NK-92 treated with Interleukin-12 subunit alpha and Interleukin-12 subunit beta, amount 100 ng/mL, for 24 hours (cell line): ENCODE measurements at regions not wholly inside any gene's neighbourhood (a gene's known extent, or its start where the extent isn't known, plus 50 kb on each side); places are given as distances from the start of the nearest gene placed in this dataset.
"Not testable (repeated sequence)": the region's sequence is repeated elsewhere in the genome, so short reads cannot be mapped to it uniquely, and the experiment has no call there.

Experiments used
- DNase-seq: peaks from one replicate; lab custom pipeline; 2025; lab: John Stamatoyannopoulos, UW

DNA sequence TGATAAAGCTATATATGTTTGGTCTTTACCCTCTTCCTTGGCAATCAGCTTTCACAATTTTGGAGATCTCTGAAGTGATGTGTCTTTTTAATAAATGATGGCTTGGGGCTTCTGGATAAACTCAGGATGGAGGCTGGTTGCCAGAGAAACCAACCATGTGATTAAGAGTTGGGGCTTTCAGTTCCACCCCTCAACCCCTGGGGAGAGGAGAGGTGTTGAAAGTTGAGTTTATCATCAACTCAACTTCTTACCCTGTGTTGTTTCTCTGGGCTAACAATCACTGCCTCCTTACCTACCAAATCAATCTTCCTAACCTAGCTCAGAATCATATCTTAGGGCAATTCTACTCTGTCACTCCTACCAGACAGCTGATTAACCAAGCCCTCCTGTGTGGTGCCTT is 735.8 kb downstream of the ZPLD1 start:
- DNase-seq = no peak

DNA sequence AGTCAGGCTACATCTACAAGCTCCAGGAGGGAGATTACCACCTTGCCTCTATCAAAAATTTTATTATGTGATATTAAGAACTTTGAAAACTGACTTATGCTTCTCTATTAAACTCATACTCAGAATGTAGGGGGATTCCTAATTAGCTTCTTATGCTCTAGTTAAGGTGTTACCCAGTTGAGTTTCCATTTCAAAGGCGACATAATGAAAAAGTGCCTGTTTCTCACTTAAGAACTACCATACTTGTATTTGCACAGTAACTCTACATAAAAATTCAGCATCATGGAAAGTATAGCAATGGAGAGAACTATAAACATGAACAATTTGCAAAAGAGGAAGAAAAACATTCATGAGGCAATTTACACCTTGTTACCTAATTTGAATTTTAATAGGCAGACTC is 739.1 kb downstream of the ZPLD1 start:
- DNase-seq = no peak

DNA sequence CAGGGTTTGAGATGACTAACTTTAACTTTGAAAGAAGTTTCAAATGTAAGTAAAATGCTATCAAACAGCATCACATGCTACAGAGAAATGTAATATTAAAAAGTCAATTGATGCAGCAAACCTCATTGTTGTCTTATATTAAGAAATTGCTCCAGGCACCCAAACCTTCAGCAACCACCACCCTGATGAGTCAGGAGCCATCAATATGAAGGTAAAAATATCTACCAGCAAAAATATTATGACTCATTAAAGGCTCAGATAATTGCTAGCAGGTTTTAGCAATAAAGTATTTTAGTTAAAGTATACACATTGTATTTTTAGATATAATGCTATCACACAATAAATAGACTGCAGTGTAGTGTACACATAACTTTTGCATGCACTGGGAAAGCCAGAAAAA is 746.3 kb downstream of the ZPLD1 start:
- no peak for DNase-seq

DNA sequence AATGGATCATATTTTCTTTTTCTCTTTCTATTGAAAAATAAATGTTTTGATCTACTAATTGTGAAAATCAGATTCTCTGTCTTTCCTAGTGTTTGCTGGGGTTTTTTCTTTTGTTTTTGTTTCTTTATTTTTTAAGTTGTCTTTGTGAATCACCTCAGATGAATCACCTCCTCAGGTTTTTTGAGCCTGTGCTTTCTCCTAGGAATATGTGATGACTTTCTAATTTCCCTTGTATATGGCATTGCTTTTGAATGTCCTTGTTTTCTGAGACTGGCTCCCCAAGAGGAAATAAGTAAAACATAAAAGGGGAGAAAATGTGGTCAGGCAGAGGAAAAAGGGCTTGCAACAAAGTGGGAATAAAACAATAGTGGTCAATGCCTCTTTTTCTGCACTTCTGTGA is 750.0 kb downstream of the ZPLD1 start:
- DNase-seq = no peak

DNA sequence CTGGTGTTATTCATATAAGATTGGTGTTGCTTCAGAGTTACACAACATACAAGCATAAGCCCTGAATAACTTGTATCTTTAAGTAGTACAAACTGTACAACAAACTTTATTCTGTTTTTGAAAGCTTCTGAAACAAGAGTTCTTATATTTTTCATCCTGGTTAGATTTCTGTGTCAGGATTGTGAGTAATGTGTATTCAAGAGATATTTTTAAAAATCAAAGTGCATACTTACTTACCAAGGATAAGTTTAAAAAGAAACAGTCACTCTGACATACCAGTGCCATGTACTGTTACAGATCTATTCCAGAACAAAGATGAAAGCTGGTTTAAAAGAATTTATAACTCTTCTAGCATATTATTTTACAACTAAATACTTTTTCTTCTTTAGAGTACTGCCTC is 755.1 kb downstream of the ZPLD1 start:
- no peak for DNase-seq

DNA sequence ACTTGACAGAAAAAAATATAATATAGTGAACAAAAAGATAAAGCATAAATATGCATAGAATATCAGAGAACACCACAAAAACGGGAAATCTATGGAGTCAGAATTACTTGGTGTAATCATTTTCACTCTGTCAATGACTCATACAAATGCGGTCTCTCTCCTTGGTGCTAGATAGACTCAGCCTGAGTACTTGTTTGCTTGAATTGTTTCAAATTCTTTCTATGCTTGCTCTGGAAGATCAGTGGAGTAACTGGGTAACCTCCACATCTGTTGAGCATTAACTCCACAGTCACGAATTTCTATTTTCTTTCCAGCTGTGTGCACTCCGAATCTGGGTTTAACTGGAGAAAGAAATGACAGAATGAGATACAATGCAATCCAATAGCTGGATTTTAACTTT is 760.4 kb downstream of the ZPLD1 start:
- DNase-seq = no peak

DNA sequence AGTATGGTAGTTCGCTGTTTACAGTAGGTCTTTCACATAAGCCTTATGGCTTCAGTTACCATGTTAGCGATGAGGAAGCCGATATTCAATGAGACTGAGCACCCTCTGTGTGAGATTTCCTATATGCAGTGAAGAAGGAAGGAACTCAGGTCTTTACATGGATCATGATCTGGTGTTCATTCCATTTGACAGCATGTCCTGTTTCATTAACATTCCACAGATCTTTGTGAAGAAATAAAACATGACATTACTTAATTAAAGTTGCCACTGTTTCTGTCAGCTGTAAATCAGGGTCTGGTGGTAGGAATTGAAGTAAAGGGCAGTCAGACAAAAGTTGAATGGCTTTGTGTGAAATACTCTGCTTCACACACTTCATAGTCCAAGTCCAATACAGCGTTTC is 768.6 kb downstream of the ZPLD1 start:
- no peak for DNase-seq

DNA sequence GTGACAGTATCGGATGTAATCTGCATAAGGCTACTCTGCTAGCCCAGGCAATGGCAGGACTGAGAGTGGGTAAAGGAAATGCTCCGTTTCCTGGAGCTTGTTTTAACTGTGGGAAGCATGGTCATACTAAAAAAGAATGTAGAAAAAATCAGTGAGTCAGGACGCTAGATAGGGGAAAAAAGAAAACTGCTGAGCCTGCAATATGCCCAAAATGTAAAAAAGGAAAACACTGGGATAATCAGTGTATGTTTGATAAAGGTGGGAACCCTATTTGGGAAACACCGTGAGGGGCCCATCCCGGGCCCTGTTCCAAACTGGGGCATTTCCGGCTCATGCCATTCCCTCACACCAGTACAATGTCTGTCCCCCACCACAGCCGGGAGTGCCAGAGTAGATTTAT is 775.8 kb downstream of the ZPLD1 start:
- DNase-seq = no peak

DNA sequence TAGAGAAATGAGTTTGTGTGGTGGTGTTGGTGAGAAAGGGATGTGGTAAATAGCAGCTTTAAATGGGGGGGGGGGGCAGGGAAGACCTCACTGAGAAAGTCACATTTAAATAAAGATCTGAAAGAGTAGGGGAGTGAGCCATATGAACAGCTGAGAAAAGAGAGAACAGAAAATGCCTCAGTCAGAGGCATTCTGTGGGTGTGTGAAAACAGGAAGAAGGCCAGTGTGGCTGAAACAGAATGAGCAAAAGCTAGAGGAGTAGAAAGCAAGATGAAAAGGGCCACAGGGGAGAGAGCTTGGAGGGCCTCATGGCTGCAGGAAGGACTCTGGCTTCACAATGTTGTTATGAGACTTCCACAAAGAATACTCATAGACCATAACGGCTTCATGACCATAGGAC is 783.3 kb downstream of the ZPLD1 start:
- DNase-seq = no peak

DNA sequence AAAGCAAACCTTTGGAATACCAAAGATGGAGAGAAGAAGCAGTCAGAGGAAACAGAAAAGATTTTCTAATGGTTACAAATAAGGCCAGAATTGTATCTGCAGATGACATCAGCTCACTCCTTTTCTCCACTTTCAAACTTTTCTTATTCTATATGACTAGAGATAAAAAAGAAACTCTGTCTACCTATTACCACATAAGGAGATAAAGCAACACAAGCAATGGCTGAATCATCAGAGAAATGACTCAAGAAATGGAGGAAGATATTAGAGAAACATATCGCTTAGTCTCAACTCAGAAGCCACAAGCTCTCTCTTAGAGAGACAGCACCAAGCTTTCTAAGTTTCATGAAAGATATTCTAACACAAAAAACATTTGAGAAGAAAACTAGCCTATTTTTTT is 784.0 kb downstream of the ZPLD1 start:
- DNase-seq = no peak

DNA sequence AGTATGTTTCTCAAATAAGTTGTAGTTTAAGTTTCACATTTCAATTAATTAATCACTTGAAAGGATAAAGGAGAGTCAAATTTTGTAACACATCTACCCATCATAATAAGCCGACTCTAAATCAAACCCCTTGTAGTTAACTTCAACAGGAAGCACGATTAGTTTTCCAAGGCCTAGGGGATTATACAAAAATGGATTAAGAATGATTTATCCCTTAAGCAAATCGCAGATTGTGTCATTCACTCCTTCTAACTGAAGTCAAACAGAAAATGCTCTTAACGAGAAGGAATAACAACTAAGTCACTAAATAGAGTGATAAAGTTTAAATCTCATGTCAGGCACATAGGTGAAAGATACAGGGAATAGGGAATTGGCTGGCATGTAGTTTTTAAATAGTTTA is 792.8 kb downstream of the ZPLD1 start:
- DNase-seq = no peak

DNA sequence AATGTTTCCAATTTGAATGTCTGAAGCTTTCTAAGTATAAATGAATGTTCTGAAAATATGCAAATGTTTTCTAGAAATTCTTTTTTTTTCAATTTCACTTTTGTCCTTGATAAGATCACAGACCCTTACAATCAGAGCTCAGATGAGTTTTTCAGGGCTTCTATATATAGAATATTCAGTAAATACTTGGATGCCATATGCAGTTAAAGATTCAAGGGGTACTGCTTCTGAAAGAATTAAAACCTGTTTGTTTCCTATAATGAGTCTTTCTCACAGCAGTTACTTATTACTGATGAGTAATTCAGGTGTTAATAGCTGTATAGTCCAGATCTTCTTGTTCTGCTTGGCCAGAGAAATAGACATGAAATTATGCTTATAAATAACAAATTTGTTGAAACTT is 812.6 kb downstream of the ZPLD1 start:
- DNase-seq = no peak

DNA sequence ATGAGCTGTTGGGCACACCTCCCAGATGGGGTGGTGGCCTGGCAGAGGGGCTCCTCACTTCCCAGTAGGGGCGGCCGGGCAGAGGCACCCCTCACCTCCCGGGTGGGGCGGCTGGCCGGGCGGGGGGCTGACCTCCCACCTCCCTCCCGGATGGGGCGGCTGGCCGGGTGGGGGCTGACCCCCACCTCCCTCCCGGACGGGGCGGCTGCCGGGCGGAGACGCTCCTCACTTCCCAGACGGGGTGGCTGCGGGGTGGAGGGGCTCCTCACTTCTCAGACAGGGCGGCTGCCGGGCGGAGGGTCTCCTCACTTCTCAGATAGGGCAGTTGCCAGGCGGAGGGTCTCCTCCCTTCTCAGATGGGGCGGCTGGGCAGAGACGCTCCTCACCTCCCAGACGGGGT is 820.0 kb downstream of the ZPLD1 start:
- DNase-seq = not testable (repeated sequence)

DNA sequence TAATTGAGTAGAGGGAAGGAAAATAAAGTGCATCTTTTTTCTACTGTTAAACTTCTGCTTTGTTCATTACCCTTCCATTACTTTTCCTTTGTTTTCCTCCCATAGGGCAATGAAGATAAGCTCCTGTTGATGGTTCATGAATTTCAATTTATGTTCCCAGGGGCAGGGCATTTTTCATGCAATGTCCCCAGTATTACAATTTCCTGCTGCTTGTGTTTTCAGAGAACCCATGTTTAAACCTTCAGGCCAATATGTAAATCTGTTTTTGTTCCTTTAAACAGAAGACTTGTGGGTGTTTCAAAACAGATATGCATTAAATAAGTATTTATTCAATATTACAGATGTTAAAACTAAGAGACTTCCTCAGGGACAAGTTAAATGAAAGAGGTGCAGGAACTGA is 834.5 kb downstream of the ZPLD1 start:
- no peak for DNase-seq

DNA sequence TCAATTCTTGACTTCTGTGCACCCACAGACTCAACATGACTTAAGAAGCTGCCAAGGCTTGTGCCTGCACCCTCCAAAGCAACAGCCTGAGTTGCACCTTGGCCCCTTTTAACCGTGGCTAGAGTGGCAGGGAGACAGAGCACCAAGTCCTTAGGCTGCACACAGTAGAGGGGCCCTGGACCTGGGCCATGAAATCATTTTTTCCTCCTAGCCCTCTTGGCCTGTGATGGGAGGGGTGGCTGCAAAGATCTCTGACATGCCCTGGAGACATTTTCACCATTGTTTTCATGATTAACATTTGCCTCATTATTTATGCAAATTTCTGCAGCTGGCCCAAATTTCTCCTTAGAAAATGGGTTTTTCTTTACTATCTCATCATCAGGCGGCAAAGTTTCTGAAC is 836.8 kb downstream of the ZPLD1 start:
- no peak for DNase-seq

DNA sequence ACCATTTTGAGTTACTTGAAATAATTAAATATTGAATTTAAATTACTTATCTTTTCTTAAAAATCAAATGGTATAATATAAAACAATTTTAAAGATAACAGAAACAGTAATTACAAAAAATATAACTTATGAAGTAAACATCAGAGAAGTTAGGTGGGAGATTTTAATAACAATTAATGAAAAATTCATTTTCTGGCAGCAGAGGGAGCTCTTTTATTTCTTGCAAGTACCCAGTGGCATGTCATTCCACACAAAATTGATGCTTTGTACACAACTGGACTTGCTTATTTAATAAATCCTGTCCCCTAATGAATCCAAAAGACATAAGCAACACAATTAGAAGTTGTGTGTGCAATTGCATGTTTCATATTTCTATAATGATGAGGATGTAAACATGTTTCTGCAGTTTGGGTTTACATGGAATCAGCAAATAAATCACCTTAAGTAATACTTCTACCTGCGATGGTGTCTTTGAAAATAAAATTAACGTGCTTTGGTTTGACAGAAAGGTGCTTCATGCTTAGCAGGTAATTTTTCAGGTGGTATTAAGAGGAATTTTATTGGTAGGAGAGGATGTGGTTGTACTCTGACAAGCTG is 861.3 kb downstream of the ZPLD1 start:
- DNase-seq = no peak

DNA sequence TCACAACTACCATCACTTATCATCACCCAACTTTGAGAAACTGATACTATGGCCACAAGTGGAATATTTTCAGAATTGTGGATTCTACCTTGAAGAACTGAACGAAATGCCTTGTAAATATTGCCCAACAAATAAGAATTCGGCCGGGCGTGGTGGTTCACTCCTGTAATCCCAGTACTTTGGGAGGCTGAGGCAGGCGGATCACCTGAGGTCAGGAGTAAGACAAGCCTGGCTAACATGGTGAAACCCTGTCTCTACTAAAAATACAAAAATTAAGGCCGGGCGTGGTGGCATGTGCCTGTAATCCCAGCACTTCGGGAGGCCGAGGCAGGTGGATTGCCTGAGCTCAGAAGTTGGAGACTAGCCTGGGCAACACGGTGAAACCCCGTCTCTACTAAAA is 862.7 kb downstream of the ZPLD1 start:
- DNase-seq = not testable (repeated sequence)

DNA sequence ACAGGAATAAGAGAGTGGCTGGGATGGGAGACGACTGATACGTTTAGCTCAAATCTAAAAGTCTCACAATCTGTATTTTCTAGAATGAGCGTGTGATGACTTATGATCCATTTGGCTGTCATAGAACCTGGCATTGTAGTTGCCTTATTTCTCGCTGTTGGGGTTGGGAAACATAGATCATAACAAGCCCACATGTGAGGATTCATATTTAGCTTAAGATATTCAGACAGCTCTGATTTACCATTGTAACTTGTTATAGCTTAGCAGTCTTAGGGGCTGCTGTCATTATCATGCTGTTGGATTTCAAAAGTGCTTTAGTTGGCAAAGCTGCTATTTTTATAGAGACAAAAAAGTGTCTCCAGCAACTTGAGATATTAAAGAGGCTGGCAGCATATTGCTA is 871.3 kb downstream of the ZPLD1 start:
- no peak for DNase-seq

DNA sequence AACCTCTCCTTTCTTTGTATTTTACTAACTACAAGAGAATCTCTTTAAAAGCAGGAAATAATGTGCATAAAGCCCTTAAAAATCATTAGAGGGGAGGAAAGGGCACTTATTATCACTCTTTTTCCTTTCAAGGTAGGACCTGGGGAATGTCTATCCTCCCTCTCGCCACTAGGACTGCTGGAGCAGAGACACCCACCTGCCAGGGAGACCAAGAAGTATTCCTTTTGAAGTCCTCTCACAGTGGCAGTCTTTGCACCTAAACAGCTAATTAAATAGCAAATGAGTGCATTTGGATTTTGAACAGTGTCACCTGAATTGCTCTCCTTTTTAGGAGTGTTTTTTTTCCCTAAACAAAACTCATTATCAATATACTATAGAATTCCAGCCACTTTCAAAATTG is 874.1 kb downstream of the ZPLD1 start:
- DNase-seq = no peak

DNA sequence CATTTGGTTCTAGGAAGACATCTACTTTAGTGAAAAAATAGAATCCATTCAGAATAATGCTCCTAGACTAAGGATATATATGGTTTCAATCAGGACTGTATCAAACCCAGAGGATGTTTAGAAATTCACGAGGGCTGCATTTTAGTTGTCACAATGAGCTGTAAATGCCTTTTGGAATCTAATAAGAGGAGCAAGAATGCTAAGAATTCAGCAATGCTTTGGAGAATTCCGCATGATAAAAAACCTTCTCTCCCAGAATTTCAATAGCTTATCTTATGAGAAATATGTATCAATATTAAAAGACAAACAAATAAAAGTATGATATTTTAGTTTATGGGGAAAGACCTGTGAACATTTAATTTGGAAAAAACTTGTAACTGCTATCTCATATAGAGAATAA is 885.1 kb downstream of the ZPLD1 start:
- no peak for DNase-seq

DNA sequence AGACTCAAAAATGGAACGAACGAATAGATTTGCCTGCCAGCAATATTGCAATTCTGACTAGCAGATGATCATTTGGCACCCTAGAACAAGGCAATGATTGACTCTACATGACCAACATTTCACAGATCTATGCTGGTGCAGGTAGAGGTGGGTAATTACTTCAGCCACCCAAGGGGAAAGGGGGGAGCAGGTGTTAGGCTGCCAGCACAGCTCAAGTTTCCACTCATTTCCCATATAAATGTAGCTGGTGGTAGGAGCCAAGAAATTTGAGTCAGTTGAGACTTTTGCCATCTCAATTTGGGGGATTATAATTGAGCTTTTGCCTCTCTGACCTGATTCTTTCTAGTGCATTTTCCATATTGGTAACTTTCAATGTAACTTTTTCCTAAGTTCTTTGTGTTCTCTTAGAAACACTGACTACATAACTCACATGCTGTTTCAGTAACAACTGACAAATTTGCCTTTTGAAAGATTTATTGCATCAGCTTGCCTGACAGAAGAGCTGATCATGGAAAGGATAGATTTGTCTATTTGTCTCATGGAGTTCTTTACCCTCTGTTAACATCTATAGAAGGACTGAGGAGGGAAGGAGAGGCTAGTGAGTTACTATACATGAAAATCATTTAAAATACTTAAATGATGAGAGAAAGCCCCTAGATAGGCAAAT is 902.5 kb downstream of the ZPLD1 start:
- DNase-seq = no peak

DNA sequence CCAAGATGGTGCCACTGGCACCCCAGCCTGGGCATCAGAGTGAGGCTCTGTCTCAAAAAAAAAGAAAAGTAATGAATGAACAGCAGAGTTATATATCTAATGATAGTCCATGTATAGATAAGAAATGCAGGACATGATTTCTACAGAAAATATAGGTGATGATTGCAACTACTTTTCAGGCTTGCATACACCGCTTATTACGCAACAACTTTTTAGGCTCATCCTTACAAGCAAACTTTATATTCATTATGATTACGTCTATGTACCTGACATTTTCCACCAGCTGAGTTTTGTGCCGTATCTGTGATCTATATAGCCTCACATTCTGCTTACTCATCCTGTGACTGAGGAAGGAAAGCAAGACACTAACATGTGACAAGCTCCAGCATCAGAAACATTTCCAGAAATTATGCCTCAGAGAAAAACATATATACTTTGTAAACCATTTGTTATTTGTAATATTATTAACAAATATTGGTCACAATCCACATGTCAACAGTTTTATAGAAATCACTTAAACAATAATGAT is 906.3 kb downstream of the ZPLD1 start:
- no peak for DNase-seq

DNA sequence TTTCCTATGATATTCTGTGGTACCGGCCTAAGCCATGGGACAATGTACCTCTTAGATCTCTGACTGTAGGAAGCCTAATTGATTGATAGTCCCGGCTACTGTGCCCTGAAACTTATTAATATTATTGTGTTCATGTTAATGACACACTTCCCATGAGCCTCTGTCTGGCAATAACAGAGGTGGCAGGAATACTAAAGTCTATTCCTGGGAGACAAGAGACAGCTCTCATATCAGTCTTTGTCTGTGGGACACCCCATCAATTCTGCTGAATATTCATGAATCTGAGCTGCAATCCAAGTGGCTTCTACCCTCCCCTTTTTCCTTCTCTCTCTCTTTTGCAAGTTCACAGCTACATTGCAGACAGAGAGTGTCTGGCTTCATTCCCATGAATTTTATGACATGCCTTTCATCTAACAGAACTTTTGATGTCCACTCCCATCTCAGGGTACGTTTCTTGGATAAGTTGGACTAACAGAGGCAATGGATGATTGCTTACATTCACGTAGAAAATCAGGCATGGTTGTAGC is 907.5 kb downstream of the ZPLD1 start:
- no peak for DNase-seq

DNA sequence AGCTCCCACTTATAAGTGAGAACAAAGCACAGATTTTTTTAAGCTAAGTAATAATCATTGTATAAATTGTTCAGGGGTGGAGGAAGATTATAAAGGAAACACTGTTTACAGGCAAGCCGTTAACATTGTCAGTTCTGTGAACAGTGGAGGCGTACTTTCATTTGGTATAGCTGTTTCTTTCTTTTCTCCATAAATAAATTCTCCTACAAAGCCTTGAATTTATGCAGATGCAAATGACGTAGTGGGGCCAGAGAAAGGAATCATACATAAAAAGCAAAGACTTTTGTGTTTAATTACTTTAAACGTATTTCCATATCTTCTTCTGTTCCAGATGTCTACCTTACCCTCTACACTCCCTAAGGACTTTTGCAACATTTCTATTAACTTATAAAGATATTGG is 914.9 kb downstream of the ZPLD1 start:
- DNase-seq = no peak
